ENCODE measurements at regions not wholly inside any gene's neighbourhood (a gene's known extent, or its start where the extent isn't known, plus 50 kb on each side); places are given as distances from the start of the nearest gene placed in this dataset.
"Not testable (repeated sequence)": the region's sequence is repeated elsewhere in the genome, so short reads cannot be mapped to it uniquely, and the experiment has no call there.

DNA sequence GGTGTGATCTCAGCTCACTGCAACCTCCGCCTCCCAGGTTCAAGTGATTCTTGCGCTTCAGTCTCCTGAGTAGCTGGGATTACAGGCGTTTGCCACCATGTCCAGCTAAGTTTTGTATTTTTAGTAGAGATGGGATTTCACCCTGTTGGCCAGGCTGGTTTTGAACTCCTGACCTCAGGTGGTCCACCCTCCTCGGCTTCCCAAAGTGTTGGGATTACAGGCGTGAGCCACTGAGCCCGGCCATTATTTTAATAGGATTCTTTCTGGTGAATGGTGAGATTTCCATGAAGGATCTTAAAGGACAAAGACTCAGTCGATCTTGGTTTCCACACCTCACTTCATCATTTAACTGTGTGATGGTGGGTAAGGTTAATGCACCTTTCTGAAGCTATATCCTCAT is 183.8 kb upstream of the ZNF217 start:
- not testable (repeated sequence) for DNase-seq (ENCODE audit: low read depth in 2 of 2, low spot score in 1 of 2)

DNA sequence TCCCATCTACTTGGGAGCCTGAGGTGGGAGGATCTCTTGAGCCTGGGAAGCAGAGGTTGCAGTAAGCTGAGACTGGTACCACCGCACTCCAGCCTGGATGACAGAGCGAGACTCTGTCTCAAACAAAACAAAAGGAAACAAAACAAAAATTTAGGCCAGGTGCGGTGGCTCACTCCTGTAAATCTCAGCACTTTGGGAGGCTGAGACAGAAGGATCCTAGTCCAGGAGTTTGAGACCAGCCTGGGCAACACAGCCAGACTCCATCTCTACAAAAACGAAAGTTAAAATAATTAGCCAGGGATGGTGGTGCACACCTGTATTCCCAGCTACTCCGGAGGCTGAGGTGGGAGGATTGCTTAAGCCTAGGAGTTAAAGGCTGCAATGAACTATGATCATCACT is 183.2 kb upstream of the ZNF217 start:
- DNase-seq (ENCODE audit: low read depth in 2 of 2, low spot score in 1 of 2): no peak

- no peak for DNase-seq (ENCODE audit: low read depth in 2 of 2, low spot score in 1 of 2)
Observed at GRCh38 chr20:53774461-53775203, 181.0 kb upstream of the ZNF217 start.

DNA sequence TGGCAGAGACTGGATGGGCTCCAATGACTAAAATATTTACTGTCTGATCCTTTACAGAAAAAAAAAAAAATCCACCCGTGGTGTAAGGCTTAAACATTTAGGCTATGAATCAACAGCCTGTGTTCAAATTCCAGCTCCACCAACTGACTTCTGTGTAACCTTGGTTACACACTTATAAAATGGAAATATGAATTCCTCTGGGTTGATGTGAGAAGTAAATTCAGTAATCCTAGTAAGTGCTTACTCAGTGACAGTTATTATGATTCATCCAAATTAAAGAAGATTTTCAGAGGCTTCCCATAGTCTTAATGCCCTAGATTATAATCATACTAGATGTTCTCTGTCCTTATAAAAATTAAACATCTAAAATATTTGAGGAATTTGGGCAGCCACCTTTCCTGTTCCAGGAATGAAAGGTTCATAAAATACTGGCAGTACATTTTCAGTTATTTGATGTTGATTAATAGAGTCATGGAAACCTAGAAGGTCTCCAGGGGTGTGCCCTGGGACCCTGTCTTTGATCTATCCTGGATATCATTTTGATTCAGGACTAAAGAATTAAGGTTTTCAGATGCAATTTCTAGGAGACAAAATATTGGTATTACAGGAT is 180.3 kb upstream of the ZNF217 start:
- DNase-seq (ENCODE audit: low read depth in 2 of 2, low spot score in 1 of 2): no peak

DNA sequence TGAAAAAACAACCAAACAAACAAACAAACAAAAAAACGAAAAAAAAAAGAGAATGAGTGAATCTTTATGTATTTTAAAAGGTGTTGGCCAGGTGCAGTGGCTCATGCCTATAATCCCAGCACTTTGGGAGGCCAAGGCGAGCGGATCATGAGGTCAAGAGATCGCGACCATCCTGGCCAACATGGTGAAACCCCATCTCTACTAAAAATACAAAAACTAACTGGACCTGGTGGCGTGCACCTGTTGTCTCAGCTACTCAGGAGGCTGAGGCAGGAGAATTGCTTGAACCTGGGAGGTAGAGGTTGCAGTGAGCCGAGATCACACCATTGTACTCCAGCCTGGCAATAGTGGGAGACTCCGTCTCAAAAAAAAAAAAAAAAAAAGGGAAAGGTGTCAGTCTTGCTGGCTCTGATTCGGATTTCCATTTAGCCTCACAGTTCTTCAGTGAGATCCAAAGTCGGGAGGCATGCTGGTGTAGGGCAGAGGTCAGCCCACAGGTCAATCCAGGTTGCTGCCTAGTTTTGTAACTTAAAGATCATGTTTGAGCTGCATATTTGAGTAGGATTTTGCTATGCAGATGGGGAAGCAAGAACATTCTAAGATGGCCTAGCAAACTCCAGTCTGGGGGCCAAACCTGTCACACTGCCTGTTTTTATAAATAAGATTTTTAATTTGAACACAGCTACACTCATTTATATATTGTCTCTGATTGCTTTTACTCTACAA is 179.6 kb upstream of the ZNF217 start:
- not testable (repeated sequence) for DNase-seq (ENCODE audit: low read depth in 2 of 2, low spot score in 1 of 2)

GRCh38 chr20:53769041-53769440 is 175.4 kb upstream of the ZNF217 start:
- DNase-seq (ENCODE audit: low read depth in 2 of 2, low spot score in 1 of 2): no peak

DNA sequence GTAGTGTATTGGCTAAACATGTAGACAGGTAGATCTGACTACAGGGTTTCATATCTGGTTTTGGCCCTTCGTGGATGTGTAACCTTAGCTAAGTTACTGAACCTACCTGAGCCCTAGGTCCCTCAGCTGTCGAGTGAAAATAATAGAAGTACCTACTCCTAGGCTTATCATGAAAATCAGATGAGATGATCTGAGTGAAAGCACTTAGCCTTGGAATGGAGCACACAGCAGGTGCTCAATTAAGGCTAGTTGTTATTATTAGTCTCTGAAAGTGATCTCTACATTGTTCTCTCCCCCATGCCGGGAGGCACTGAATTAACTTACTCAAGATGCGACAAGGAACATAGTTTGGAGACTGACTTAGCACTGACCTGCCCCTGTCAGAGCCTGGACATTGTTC is 174.7 kb upstream of the ZNF217 start:
- no peak for DNase-seq (ENCODE audit: low read depth in 2 of 2, low spot score in 1 of 2)

GRCh38 chr20:53767206-53767930 is 173.7 kb upstream of the ZNF217 start:
- DNase-seq (ENCODE audit: low read depth in 2 of 2, low spot score in 1 of 2): no peak

DNA sequence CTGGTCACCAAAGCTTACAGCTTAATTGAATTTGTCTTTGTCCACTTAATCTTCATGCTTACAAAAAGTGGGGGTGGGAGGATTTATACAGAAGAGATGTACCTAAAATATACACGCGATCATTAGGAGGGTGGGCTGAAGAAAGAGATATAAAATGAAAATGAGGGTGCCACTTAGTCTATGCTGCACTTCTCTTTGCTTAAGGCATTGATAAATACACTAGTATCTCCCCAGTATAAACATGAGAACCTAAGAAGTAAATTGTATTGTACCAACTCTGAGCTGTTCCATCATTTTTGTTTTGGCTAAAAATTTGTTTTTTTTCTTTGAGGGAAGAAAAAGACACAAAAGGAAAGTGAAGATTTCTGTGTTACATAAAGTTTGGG is 170.8 kb upstream of the ZNF217 start:
- DNase-seq (ENCODE audit: low read depth in 2 of 2, low spot score in 1 of 2): no peak

- DNase-seq (ENCODE audit: low read depth in 2 of 2, low spot score in 1 of 2): no peak
Observed at GRCh38 chr20:53763707-53764414, 170.2 kb upstream of the ZNF217 start.

DNA sequence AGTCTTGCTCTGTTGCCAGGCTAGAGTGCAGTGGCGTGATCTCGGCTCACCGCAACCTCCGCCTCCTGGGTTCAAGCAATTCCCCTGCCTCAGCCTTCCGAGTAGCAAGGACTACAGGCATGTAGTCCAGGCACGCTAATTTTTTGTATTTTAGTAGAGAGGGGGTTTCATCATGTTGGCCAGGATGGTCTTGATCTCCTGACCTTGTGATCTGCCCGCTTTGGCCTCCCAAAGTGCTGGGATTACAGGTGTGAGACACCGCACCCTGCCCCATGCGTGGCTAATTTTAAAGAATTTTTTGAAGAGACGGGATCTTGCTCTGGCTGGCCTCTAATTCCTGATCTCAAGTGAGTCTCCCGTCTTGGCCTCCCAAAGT is 168.8 kb upstream of the ZNF217 start:
- DNase-seq (ENCODE audit: low read depth in 2 of 2, low spot score in 1 of 2): not testable (repeated sequence)

- DNase-seq (ENCODE audit: low read depth in 2 of 2, low spot score in 1 of 2): no peak
Observed at GRCh38 chr20:53760025-53760441, 166.4 kb upstream of the ZNF217 start.

- no peak for DNase-seq (ENCODE audit: low read depth in 2 of 2, low spot score in 1 of 2)
Observed at GRCh38 chr20:53757472-53757913, 163.9 kb upstream of the ZNF217 start.

DNA sequence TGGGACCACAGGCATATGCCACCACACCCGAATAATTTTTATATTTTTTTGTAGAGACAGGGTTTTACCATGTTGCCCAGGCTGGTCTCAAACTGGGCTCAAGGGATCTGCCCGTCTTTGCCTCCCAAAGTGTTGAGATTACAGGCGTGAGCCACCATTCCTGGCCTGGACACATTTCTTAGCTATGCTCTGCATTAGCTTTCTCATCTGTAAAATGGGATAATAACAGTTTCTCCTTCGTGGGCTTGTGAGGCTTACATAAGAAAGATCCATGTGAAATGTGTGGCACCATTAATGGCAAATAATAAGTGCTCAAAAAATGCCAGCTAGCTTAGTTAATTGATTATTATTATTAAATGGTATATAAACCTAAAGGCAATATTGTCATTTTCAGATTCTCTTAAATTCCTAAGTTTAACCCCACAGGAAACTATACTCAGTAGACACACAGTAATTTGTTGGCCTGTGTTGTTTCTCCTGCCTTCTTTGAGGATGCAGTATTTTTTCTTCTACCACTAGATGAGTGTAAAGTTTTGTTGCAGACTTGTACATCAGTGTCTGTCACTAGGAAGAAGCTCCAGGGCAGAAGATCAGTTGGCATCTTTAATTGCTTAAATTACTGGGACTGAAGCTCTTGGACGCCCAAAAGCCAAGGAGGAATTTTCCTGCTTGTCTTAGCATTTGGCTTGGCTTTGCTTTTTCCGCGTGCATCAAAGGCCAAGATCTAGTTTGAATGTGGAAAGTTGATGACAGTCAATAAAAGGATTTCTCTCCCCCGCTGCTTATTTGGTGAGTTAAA is 162.3 kb upstream of the ZNF217 start:
- no peak for DNase-seq (ENCODE audit: low read depth in 2 of 2, low spot score in 1 of 2)

DNA sequence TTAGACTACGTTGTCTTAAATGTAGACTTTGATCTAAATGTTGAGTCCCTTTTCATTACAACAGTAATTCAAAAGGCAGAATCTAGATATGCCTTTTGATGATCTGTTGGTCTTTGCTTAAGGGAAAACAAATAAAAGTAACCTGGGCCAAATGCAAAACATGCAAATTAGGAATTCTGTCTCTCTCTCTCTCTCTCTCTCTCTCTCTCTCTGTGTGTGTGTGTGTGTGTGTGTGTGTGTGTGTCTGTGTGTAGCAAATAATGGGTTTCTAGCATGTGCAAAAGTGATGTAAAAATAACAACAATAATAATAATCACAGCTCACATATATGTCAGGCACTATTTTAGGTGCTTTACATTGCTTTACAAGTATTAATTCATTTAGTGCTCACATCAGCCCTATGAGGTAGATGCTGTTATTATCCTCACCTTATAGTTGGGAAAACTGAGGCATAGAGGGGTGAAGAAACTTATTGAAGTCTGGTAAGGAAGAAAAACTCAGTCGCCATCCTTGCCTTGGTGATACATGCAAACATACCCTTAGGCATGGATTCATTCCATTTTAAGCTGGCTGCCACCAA is 160.3 kb upstream of the ZNF217 start:
- DNase-seq (ENCODE audit: low read depth in 2 of 2, low spot score in 1 of 2): no peak

GRCh38 chr20:53752971-53753879 is 159.6 kb upstream of the ZNF217 start:
- DNase-seq (ENCODE audit: low read depth in 2 of 2, low spot score in 1 of 2): no peak

GRCh38 chr20:53752583-53752970 is 158.9 kb upstream of the ZNF217 start:
- DNase-seq (ENCODE audit: low read depth in 2 of 2, low spot score in 1 of 2): no peak

DNA sequence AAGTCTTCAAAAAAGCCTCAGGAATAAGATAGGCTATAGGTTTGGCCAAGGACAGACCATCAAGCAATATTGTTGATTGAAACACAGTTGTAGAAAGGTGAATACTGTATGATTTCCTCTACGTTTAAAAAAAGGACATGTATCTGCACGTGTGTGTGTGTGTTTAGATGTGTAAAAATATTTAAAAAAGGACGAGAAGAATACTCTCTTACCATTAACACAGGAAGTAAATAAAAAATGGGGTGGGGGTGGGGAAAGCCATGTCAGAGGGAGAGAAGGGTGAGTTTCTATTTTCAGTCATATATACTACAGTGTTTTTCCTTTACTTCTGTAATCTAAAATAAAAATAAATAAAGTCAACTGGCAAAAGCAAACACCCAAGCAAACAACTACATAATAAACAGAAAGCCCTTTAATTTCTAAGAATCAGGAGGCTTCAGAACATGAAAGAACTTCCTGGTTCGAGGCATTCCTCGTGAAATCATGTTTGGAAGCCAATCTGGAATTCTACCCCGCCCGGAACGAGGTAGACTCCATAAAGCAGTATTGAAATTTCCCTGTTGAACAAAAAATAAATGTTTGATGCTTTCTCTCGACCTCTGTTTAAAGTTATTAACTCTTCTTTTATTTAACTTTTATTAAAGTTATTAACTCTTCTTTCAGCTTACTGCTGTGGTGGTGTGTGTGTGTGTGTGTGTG is 158.1 kb upstream of the ZNF217 start:
- no peak for DNase-seq (ENCODE audit: low read depth in 2 of 2, low spot score in 1 of 2)
